Stomach (tissue), 4 donors: ENCODE measurements at regions not wholly inside any gene's neighbourhood (a gene's known extent, or its start where the extent isn't known, plus 50 kb on each side); places are given as distances from the start of the nearest gene placed in this dataset.

Source experiments
- CTCF ChIP-seq, 7 experiments: fragments of 450-650 bp in 4 of 7; fragments of 200-600 bp in 3 of 7; sonication (generic) in 3 of 7; IDR thresholded peaks; one replicate each; pipeline ENCODE4 v1.5.1; 2016 to 2019; ENCODE audit warnings: antibody characterized with exemption in 7 of 7, control low read depth in 2 of 7, mild to moderate bottlenecking in 1 of 7
- POLR2A ChIP-seq, 4 donors: fragments of 450-650 bp; IDR thresholded peaks; one replicate each; pipeline ENCODE4 v1.6.1; 2016; ENCODE audit warnings: antibody characterized with exemption in 4 of 4, control low read depth in 2 of 4, mild to moderate bottlenecking in 1 of 4, moderate library complexity in 1 of 4

GRCh38 chrX:120020305-120020704 is 57.2 kb downstream of the RHOXF2B start:
- TF ChIP-seq POLR2A (IDR thresholded peaks at IDR 0.05) (no peak), CTCF (IDR thresholded peaks at IDR 0.05) (no peak)
